ENCODE measurements at regions not wholly inside any gene's neighbourhood (a gene's known extent, or its start where the extent isn't known, plus 50 kb on each side); places are given as distances from the start of the nearest gene placed in this dataset.

GRCh38 chr10:128725531-128725930 lies 599.3 kb upstream of the MKI67 start:
- no peak for DNase-seq

- DNase-seq = no peak
These were observed 600.9 kb upstream of the MKI67 start for GRCh38 chr10:128727114-128727513.

GRCh38 chr10:128729910-128730420 lies 603.7 kb upstream of the MKI67 start:
- DNase-seq = no peak

GRCh38 chr10:128730922-128731321 lies 604.7 kb upstream of the MKI67 start:
- DNase-seq = no peak

GRCh38 chr10:128734161-128734560 lies 607.9 kb upstream of the MKI67 start:
- no peak for DNase-seq

GRCh38 chr10:128734734-128735133 lies 608.5 kb upstream of the MKI67 start:
- no peak for DNase-seq

- no peak for DNase-seq
These were observed 609.8 kb upstream of the MKI67 start for GRCh38 chr10:128735996-128736395.

- DNase-seq = no peak
These were observed 612.2 kb upstream of the MKI67 start for GRCh38 chr10:128738386-128738915.

- DNase-seq = no peak
These were observed 613.7 kb upstream of the MKI67 start for GRCh38 chr10:128739930-128740329.

GRCh38 chr10:128741180-128741579 lies 615.0 kb upstream of the MKI67 start:
- DNase-seq = no peak

- no peak for DNase-seq
These were observed 615.5 kb upstream of the MKI67 start for GRCh38 chr10:128741680-128742079.

GRCh38 chr10:128744092-128744491 lies 617.9 kb upstream of the MKI67 start:
- DNase-seq = no peak

GRCh38 chr10:128744811-128745305 lies 618.6 kb upstream of the MKI67 start:
- no peak for DNase-seq

- DNase-seq = no peak
These were observed 621.5 kb upstream of the MKI67 start for GRCh38 chr10:128747582-128748346.

GRCh38 chr10:128751284-128751683 lies 625.1 kb upstream of the MKI67 start:
- no peak for DNase-seq

GRCh38 chr10:128751851-128752250 lies 625.6 kb upstream of the MKI67 start:
- no peak for DNase-seq

GRCh38 chr10:128759174-128759573 lies 633.0 kb upstream of the MKI67 start:
- DNase-seq = no peak

- no peak for DNase-seq
These were observed 637.4 kb upstream of the MKI67 start for GRCh38 chr10:128763588-128763987.

- DNase-seq = no peak
These were observed 638.0 kb upstream of the MKI67 start for GRCh38 chr10:128764190-128764589.

- no peak for DNase-seq
These were observed 640.7 kb upstream of the MKI67 start for GRCh38 chr10:128766915-128767314.

- DNase-seq = no peak
These were observed 648.8 kb upstream of the MKI67 start for GRCh38 chr10:128774979-128775378.

- DNase-seq = no peak
These were observed 649.5 kb upstream of the MKI67 start for GRCh38 chr10:128775743-128776142.

GRCh38 chr10:128776673-128777252 lies 650.5 kb upstream of the MKI67 start:
- no peak for DNase-seq

GRCh38 chr10:128777342-128777741 lies 651.1 kb upstream of the MKI67 start:
- DNase-seq = no peak
